ENCODE measurements at regions not wholly inside any gene's neighbourhood (a gene's known extent, or its start where the extent isn't known, plus 50 kb on each side); places are given as distances from the start of the nearest gene placed in this dataset.

GRCh38 chr9:134570151-134570621 is 71.4 kb upstream of the COL5A1 start:
- no peak overlapping the region for H2AFZ ChIP-seq (ENCODE audit: low read length)
- no peak overlapping the region for H3K56ac ChIP-seq (replicated peaks; ENCODE audit: insufficient read length, low read depth, low read length)
- no peak overlapping the region for H3K27ac ChIP-seq (ENCODE audit: low read depth, low read length)
- no peak overlapping the region for H3K18ac ChIP-seq (ENCODE audit: extremely low read depth, low read length)
- DNase-seq (ENCODE audit: low read depth in 1 of 2, low spot score in 2 of 2) (peak in 1 of 2 experiments; percentile 23), FAIRE-seq (no peak)
- H2BK15ac ChIP-seq (ENCODE audit: low read length), result no peak overlapping the region
- no peaks in the 10 kb centered on the region for H3K79me2 ChIP-seq (ENCODE audit: control insufficient read depth in 1 of 2, insufficient read depth in 2 of 2, low read length in 2 of 2)
- H2BK20ac ChIP-seq (ENCODE audit: low read length), result no peak overlapping the region
- no peak overlapping the region for H3K4me2 ChIP-seq (ENCODE audit: insufficient read depth in 1 of 2, low read depth in 2 of 2, low read length in 2 of 2)
- no peak overlapping the region for H2AK5ac ChIP-seq (ENCODE audit: low read depth, low read length)
- no peaks in the 10 kb centered on the region for H4K20me1 ChIP-seq (replicated peaks in 1 of 2; ENCODE audit: control insufficient read depth in 1 of 2, insufficient read depth in 2 of 2, low read length in 2 of 2)
- 92% methylated on average over 10 of the region's 10 CpGs; no CpG with 5 or more reads in 1 of the 2 experiments for WGBS, 2 experiments (ENCODE audit: extremely low coverage in 1 of 2, insufficient coverage in 1 of 2, insufficient read length in 1 of 2, insufficient replicate concordance in 2 of 2, low coverage in 1 of 2, low lambda C conversion rate in 2 of 2, missing lambda C conversion rate in 1 of 2)
- no peaks in the 10 kb centered on the region for H3K27me3 ChIP-seq (replicated peaks in 1 of 4; ENCODE audit: control insufficient read depth in 3 of 4, extremely low read depth in 1 of 4, insufficient read depth in 3 of 4, low read length in 3 of 4)
- no peak overlapping the region for H2BK12ac ChIP-seq (ENCODE audit: low read depth, low read length)
- H4K5ac ChIP-seq (ENCODE audit: insufficient read length, low read depth, low read length), result no peak overlapping the region
- no peaks in the 10 kb centered on the region for H3K79me1 ChIP-seq (ENCODE audit: low read depth, low read length)
- no peak overlapping the region for H3K4ac ChIP-seq (replicated peaks; ENCODE audit: insufficient read length, low read depth, low read length)
- no peaks in the 10 kb centered on the region for H3K4me1 ChIP-seq (replicated peaks in 1 of 4; ENCODE audit: control insufficient read depth in 3 of 4, insufficient read depth in 4 of 4, low read length in 3 of 4)
- no peak overlapping the region for H3K14ac ChIP-seq (ENCODE audit: insufficient read length)
- ChIA-PET POLR2A (ENCODE audit: partially characterized antibody) (no interaction called here), CTCF (ENCODE audit: partially characterized antibody) (interaction anchor here (1.2 to 3.1 kb wide), 3 partner anchors 36 to 121 kb away, joined by 3 to 11 read pairs (median 4); no protein-coding TSS in a partner anchor)
- H3K23ac ChIP-seq (ENCODE audit: insufficient read length), result no peak overlapping the region
- no peak overlapping the region for H2BK5ac ChIP-seq (ENCODE audit: low read depth, low read length)
- no peaks in the 10 kb centered on the region for H3K23me2 ChIP-seq (ENCODE audit: low read depth, low read length)
- H4K91ac ChIP-seq (replicated peaks; ENCODE audit: insufficient read length, low read length), result no peak overlapping the region
- H3K4me3 ChIP-seq (ENCODE audit: extremely low read depth in 1 of 4, insufficient read depth in 2 of 4, low read depth in 3 of 4, low read length in 4 of 4), result no peak overlapping the region
- H4K8ac ChIP-seq (ENCODE audit: extremely low read depth, insufficient read depth, low read length), result peak overlapping the region; percentile 45; the same call in 1 of the 2 replicates
- TF ChIP-seq SRF (IDR thresholded peaks at IDR 0.05; ENCODE audit: low read depth, low read length) (no peak), ASH2L (IDR thresholded peaks at IDR 0.05; ENCODE audit: low read length) (no peak), NRF1 (IDR thresholded peaks at IDR 0.05; ENCODE audit: low read depth, low read length) (no peak), FOSL1 (IDR thresholded peaks at IDR 0.05; ENCODE audit: insufficient read depth, low read depth, low read length) (no peak), ZNF274 (IDR thresholded peaks at IDR 0.05; ENCODE audit: borderline replicate concordance, extremely low read depth, low read length) (no peak), JUND (IDR thresholded peaks at IDR 0.05; ENCODE audit: low read length) (no peak), HDAC6 (IDR thresholded peaks at IDR 0.05; ENCODE audit: low read depth, low read length) (no peak), KDM1A (IDR thresholded peaks at IDR 0.05; ENCODE audit: borderline replicate concordance, low read length) (no peak), POLR2A (IDR thresholded peaks at IDR 0.05; ENCODE audit: control extremely low read depth in 1 of 2, low read depth in 2 of 2, low read length in 2 of 2) (no peak), HDAC2 (IDR thresholded peaks at IDR 0.05; ENCODE audit: borderline replicate concordance in 1 of 2, low read depth in 2 of 2, low read length in 2 of 2) (no peak)
- no peak overlapping the region for H2BK120ac ChIP-seq (replicated peaks; ENCODE audit: low read depth, low read length)
- H3K9me3 ChIP-seq (ENCODE audit: insufficient read depth in 2 of 2, low read depth in 1 of 2, low read length in 1 of 2), result peaks cover 2 to 12% of the 10 kb centered on the region in 2 experiments; a peak in 1 of 4 replicates
- H3K9ac ChIP-seq (replicated peaks in 1 of 4; ENCODE audit: extremely low read depth in 1 of 4, low read depth in 3 of 4, low read length in 3 of 4), result no peak overlapping the region
- no peaks in the 10 kb centered on the region for H3K36me3 ChIP-seq (ENCODE audit: control insufficient read depth in 2 of 4, insufficient read depth in 4 of 4, low read length in 3 of 4)
